OCI-LY1 (cell line): ENCODE measurements at regions not wholly inside any gene's neighbourhood (a gene's known extent, or its start where the extent isn't known, plus 50 kb on each side); places are given as distances from the start of the nearest gene placed in this dataset.

Source experiments
- CTCF ChIP-seq: fragments of 200-600 bp; sonication (generic), shearing (Covaris generic); IDR thresholded peaks from 2 replicates; pipeline ENCODE4 v1.5.1; 2017; ENCODE audit warnings: mild to moderate bottlenecking, antibody characterized with exemption, low read length, moderate library complexity, mixed read lengths
- EZH2 ChIP-seq: fragments of 200-600 bp; sonication (generic), shearing (Covaris generic); IDR thresholded peaks from 2 replicates; pipeline ENCODE4 v1.8.0; 2017; ENCODE audit warnings: borderline replicate concordance, mixed run types, mild to moderate bottlenecking, antibody characterized with exemption, low read length, moderate library complexity, mixed read lengths

- TF ChIP-seq CTCF (no peak), EZH2 (no peak)
Measured at GRCh38 chr4:151997461-151997860, 236.7 kb upstream of the GATB start.
